Esophagus muscularis mucosa (tissue), 4 donors: ENCODE measurements at regions not wholly inside any gene's neighbourhood (a gene's known extent, or its start where the extent isn't known, plus 50 kb on each side); places are given as distances from the start of the nearest gene placed in this dataset.

ENCODE experiments used
- EP300 ChIP-seq: sonication (generic); formaldehyde crosslinking; IDR thresholded peaks from one replicate; pipeline ENCODE4 v1.6.1; 2017; ENCODE audit warnings: antibody characterized with exemption
- POLR2A ChIP-seq: fragments of 450-650 bp; IDR thresholded peaks from one replicate; pipeline ENCODE4 v1.6.1; 2017; ENCODE audit warnings: antibody characterized with exemption, moderate library complexity, mild to moderate bottlenecking, low read depth
- POLR2AphosphoS5 ChIP-seq, 2 donors: sonication (generic); formaldehyde crosslinking; IDR thresholded peaks; one replicate each; pipeline ENCODE4 v1.6.1; 2017; ENCODE audit warnings: antibody characterized with exemption in 2 of 2
- TF ChIP-seq, protein P1 (sequence below), 3 experiments: fragments of 200-600 bp in 2 of 3; fragments of 450-650 bp in 1 of 3; sonication (generic) in 2 of 3; IDR thresholded peaks; one replicate each; pipeline ENCODE4 v1.5.1; 2017 to 2019; ENCODE audit warnings: antibody characterized with exemption in 3 of 3, mild to moderate bottlenecking in 2 of 3, moderate library complexity in 1 of 3

GRCh38 chr2:129721236-129721635, 258.2 kb upstream of the RAB6C start:
- TF ChIP-seq POLR2AphosphoS5 (IDR thresholded peaks at IDR 0.05) (no peak), POLR2A (no peak), EP300 (no peak)
- TF ChIP-seq, protein P1, sequence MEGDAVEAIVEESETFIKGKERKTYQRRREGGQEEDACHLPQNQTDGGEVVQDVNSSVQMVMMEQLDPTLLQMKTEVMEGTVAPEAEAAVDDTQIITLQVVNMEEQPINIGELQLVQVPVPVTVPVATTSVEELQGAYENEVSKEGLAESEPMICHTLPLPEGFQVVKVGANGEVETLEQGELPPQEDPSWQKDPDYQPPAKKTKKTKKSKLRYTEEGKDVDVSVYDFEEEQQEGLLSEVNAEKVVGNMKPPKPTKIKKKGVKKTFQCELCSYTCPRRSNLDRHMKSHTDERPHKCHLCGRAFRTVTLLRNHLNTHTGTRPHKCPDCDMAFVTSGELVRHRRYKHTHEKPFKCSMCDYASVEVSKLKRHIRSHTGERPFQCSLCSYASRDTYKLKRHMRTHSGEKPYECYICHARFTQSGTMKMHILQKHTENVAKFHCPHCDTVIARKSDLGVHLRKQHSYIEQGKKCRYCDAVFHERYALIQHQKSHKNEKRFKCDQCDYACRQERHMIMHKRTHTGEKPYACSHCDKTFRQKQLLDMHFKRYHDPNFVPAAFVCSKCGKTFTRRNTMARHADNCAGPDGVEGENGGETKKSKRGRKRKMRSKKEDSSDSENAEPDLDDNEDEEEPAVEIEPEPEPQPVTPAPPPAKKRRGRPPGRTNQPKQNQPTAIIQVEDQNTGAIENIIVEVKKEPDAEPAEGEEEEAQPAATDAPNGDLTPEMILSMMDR (IDR thresholded peaks at IDR 0.05) = no peak
